Stimulated activated CD4-positive, alpha-beta T cell treated with anti-CD3 and anti-CD28 coated beads, Interleukin-2, amount 100 ng/mL, for 24 hours (primary cell): ENCODE measurements at regions not wholly inside any gene's neighbourhood (a gene's known extent, or its start where the extent isn't known, plus 50 kb on each side); places are given as distances from the start of the nearest gene placed in this dataset.

ENCODE experiments used
- DNase-seq, 2 donors: peaks; one replicate each; pipeline ENCODE4 v3.0.0-alpha.2; 2020

- no peak for DNase-seq
Observed at GRCh38 chr3:10585945-10586344, 80.6 kb upstream of the ATP2B2 start.

GRCh38 chr3:10594915-10595314, 89.5 kb upstream of the ATP2B2 start:
- peak; percentile 43 for DNase-seq

GRCh38 chr3:10596746-10597448, 91.5 kb upstream of the ATP2B2 start:
- no peak for DNase-seq

GRCh38 chr3:10597733-10598132, 92.3 kb upstream of the ATP2B2 start:
- no peak for DNase-seq

GRCh38 chr3:10599017-10599416, 93.6 kb upstream of the ATP2B2 start:
- no peak for DNase-seq

- no peak for DNase-seq
Observed at GRCh38 chr3:10599444-10599843, 94.1 kb upstream of the ATP2B2 start.

GRCh38 chr3:10600296-10600714, 94.9 kb upstream of the ATP2B2 start:
- no peak for DNase-seq

GRCh38 chr3:10600726-10601125, 95.3 kb upstream of the ATP2B2 start:
- DNase-seq = no peak

GRCh38 chr3:10601151-10601856, 95.9 kb upstream of the ATP2B2 start:
- no peak for DNase-seq

- no peak for DNase-seq
Observed at GRCh38 chr3:10601857-10602230, 96.5 kb upstream of the ATP2B2 start.

- no peak for DNase-seq
Observed at GRCh38 chr3:10602271-10602670, 96.9 kb upstream of the ATP2B2 start.

- peak; percentile 53 to 63 for DNase-seq
Observed at GRCh38 chr3:10602769-10603768, 97.7 kb upstream of the ATP2B2 start.

- no peak for DNase-seq
Observed at GRCh38 chr3:10609134-10609533, 103.7 kb upstream of the ATP2B2 start.

- no peak for DNase-seq
Observed at GRCh38 chr3:10614168-10614567, 108.8 kb upstream of the ATP2B2 start.

GRCh38 chr3:10615715-10616114, 110.3 kb upstream of the ATP2B2 start:
- DNase-seq = no peak

- no peak for DNase-seq
Observed at GRCh38 chr3:10616321-10616720, 110.9 kb upstream of the ATP2B2 start.

- no peak for DNase-seq
Observed at GRCh38 chr3:10619989-10620832, 114.8 kb upstream of the ATP2B2 start.

- DNase-seq = no peak
Observed at GRCh38 chr3:10620833-10621082, 115.4 kb upstream of the ATP2B2 start.

- DNase-seq = no peak
Observed at GRCh38 chr3:10623578-10624275, 118.3 kb upstream of the ATP2B2 start.

- DNase-seq = no peak
Observed at GRCh38 chr3:10625323-10625722, 119.9 kb upstream of the ATP2B2 start.

GRCh38 chr3:10627884-10628572, 122.6 kb upstream of the ATP2B2 start:
- no peak for DNase-seq
